ENCODE measurements at regions not wholly inside any gene's neighbourhood (a gene's known extent, or its start where the extent isn't known, plus 50 kb on each side); places are given as distances from the start of the nearest gene placed in this dataset.

DNA sequence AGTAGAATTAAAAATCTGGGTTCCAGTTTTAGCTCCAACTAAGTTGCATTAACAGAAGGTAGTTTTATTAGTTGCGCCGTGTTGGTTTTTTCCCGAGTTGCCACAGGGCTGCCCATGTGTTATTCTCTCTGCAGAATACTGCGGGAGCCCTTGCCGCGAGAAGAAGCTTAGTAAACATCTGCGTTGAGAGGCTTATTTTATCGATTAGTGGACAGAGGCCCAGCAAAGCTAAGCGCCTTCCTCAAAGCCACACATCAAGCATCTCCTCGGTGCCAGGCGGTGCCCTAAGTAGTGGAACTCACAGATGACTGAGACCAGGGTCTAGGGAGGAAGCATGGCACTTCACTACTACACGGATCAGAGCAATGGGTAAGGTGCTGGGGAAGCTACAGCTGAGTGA lies 212.3 kb upstream of the IRX5 start:
- H3K27ac ChIP-seq, result no peak overlapping the region
- TF ChIP-seq, protein P1, sequence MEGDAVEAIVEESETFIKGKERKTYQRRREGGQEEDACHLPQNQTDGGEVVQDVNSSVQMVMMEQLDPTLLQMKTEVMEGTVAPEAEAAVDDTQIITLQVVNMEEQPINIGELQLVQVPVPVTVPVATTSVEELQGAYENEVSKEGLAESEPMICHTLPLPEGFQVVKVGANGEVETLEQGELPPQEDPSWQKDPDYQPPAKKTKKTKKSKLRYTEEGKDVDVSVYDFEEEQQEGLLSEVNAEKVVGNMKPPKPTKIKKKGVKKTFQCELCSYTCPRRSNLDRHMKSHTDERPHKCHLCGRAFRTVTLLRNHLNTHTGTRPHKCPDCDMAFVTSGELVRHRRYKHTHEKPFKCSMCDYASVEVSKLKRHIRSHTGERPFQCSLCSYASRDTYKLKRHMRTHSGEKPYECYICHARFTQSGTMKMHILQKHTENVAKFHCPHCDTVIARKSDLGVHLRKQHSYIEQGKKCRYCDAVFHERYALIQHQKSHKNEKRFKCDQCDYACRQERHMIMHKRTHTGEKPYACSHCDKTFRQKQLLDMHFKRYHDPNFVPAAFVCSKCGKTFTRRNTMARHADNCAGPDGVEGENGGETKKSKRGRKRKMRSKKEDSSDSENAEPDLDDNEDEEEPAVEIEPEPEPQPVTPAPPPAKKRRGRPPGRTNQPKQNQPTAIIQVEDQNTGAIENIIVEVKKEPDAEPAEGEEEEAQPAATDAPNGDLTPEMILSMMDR (conservative IDR thresholded peaks at IDR 0.05), result no peak

DNA sequence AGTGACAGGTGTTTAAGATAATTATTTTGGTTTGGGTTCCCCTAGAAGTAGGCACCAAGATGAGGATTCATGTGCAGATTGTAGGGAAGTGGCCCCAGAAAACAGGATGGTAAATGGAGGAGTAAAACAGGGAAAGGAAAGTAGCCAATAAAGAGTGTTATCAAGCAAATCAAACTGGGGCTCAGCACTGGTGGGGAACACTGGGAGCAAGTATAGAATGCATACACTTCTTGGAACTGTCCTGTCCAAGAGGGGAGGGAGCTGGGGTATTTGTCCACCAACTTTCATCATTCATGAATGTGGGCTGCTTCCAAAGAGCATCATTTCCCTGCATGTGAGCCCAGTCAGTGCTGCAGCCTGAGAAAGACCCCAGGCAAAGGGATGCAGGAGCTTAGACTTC lies 215.7 kb upstream of the IRX5 start:
- no peak overlapping the region for H3K27ac ChIP-seq
- TF ChIP-seq, protein P1 (conservative IDR thresholded peaks at IDR 0.05), result no peak

DNA sequence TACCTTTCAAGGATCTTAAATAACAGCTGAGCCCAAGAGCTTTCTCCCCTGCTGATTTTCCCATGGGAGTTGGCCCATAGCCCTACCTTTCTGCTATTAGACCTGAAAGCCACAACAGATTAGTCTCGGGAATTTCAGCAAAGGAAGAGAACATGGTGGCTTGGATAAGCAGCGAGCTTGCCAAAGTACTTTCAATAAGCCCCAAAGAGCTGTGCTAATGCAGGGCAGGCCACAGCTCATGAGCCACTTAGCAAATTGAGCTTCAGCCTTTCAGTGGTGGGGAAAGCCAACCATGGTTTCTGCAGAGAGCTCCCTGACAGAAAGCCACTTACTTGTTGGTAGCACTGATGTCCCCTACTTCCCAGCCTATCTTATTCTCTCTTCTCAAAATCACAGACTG lies 217.8 kb upstream of the IRX5 start:
- H3K27ac ChIP-seq, result no peak overlapping the region
- TF ChIP-seq, protein P1 (conservative IDR thresholded peaks at IDR 0.05), result no peak

DNA sequence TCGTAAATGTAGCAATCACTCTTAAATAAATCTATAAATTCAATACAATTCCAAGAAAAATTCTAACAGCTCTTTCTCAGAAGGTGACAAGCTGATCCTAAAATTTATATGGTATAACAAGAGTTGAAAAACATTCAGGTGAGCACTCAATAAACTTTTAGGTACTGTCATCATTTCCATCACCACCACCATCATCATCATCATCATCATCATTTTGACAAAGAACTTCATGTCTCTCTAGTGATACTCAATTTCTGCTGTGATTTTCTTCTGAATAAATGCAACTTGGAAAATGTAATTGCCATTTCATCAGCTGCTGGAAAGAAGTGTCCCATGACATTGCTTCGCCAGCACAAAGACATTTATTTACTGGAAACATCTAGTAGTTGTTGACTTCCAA lies 222.9 kb upstream of the IRX5 start:
- H3K27ac ChIP-seq, result no peak overlapping the region

DNA sequence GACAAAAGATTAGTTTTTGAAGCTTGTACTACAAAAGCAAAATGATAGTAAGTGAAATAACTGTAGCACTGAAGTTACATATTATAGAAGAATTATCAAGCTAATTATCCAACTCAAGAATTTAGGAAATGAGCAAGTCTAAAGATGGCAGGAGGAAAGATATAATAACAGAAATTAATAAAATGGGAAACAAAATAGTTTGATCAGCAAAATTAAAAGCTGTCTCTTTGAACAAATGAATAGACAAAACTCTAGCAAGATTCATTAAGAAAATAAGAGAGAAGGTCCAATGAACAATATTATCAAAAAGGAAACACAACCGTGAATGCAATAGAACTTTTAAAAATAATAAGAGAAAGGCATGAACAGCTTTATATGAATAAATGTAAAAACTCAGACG lies 224.3 kb upstream of the IRX5 start:
- TF ChIP-seq, protein P1 (conservative IDR thresholded peaks at IDR 0.05), result no peak
- no peak overlapping the region for H3K27ac ChIP-seq

More for the DNA sequence above, 222.9 kb upstream of the IRX5 start:
- TF ChIP-seq, protein P1 (conservative IDR thresholded peaks at IDR 0.05), result no peak

DNA sequence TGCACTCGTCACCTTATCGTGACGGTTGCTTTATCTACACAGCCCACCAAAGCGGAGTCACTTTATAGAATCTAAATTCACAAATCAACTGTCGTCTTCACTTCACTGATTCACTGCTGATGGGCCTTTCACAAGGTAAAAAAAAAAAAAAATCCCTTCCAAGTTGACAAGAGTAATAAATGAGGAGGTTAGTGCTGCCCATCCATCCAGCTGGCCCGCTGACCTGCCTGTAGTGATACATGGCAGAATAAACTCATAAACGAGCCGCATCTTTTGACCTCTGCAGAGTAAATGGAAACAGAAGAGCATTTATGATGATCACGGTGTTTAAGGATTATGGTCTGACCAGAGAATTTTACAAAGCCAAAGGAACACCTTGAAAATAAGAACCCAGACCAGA lies 227.3 kb upstream of the IRX5 start:
- H3K27ac ChIP-seq, result no peak overlapping the region
- TF ChIP-seq, protein P1 (conservative IDR thresholded peaks at IDR 0.05), result no peak

DNA sequence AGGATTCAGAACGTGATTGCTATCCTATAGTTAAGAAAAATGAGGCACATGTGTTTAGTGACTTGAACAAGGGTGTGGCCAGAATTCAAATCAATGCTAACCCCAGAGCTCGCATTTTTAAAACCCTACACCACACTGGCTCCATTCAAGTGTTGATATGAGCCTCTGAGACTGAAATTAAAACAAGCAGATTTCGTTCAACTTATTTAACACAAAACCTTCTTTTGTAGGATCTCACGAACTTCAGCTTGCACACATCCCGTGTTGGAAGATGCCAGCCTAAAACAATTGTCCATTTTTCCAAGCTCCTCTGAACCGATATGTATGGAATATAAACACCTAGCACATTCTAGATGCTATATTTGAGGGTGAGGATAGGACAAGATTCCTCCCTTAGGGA lies 231.0 kb upstream of the IRX5 start:
- TF ChIP-seq, protein P1 (conservative IDR thresholded peaks at IDR 0.05), result no peak
- no peak overlapping the region for H3K27ac ChIP-seq

DNA sequence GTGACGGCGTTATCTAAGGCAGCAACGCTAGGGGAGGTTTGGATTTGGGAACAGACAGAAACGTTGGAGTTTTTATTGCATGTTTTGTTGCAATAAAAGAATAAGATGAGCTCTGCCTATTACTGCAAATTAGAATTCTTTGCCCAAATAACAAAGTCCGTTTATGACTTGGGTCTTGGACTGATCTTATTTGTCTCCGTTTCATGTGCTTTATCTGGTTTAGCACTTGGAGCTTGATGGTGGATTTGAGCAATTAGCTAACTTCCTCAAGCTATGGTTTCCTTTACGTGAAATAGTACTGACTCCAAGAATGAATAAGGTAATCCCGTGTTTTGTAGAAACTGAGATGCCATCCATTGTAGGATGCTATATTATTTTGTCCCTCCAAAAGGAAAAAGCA lies 233.0 kb upstream of the IRX5 start:
- H3K27ac ChIP-seq, result no peak overlapping the region
- TF ChIP-seq, protein P1 (conservative IDR thresholded peaks at IDR 0.05), result no peak

Measured in VCaP (cell line).